Stimulated activated CD4-positive, alpha-beta T cell treated with anti-CD3 and anti-CD28 coated beads, Interleukin-4, amount 100 ng/mL, for 4 hours (primary cell): ENCODE measurements at regions not wholly inside any gene's neighbourhood (a gene's known extent, or its start where the extent isn't known, plus 50 kb on each side); places are given as distances from the start of the nearest gene placed in this dataset.

ENCODE experiments used
- DNase-seq, 2 experiments: peaks; one replicate each; pipeline ENCODE4 v3.0.0-alpha.2; 2020

DNA sequence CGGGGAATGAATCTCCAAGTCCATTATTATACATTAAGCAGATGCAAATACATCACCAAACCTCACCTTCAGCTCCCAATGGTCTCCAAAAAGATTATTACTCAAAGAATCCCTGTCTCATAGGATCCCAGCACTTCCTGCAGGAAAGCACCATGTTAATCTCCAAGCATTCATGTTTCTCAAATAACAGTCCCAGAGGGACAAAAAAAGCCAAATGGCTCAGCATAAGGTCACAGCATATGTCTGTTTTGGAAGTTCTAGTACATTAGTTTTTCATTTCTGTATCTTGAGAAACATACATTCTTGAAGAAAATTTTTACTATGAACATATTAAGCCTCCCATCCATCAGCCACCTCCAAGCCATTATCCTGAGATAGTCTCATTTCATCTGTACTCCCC, 103.3 kb downstream of the METTL4 start:
- no peak for DNase-seq

DNA sequence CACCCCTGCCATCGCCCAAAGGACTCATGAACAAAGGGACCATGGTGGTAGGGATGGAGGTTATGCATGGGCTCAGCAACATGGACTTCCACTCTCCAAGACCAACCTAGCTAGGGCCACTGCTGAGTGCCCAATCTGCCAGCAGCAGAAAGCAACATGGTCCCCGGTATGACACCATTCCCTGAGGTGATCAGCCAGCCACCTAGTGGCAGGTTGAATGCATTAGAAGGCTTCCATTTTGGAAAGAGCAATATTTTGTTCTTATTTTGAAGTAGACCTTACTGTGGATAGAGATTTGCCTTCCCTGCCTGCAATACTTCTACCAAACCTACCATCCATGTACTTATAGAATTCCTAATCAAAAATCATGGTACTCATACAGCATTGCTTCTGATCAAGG, 99.8 kb downstream of the METTL4 start:
- no peak for DNase-seq

DNA sequence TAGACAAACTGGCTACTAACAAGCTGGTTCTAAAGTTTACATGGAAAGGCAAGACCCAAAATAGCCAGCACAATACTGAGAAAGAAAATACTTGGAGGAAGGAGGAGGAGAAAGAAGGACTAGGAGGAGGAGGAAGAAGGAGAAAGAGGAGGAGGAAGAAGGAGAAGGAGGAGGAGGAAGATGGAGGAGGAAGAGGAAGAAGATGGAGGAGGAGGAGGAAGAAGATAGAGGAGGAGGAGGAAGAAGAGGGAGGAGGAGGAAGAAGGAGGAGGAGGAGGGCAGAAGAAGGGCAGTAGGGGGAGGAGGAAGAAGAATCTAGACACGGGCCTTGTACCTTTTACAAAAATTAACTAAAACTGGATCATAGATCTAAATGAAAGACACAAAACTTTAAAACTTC, 92.6 kb downstream of the METTL4 start:
- DNase-seq: no peak

DNA sequence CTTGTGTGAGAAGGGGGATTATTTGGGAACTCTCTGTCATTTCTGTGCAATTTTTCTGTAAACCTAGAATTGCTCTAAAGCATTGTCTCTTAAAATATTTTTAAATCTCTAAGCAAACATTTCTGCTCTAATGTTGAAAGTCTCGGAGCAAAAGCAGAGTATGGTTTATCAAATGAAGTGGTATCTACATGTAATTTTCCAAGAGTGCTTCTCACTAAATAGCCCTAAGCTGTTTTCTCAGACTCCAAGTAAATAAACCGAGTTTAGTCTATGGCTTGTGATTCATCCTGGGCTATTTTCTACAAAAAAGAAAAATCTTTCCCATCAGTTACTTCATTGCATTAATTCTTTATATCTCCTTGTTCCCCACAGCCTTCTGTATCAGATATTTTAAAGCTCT, 90.8 kb downstream of the METTL4 start:
- no peak for DNase-seq

DNA sequence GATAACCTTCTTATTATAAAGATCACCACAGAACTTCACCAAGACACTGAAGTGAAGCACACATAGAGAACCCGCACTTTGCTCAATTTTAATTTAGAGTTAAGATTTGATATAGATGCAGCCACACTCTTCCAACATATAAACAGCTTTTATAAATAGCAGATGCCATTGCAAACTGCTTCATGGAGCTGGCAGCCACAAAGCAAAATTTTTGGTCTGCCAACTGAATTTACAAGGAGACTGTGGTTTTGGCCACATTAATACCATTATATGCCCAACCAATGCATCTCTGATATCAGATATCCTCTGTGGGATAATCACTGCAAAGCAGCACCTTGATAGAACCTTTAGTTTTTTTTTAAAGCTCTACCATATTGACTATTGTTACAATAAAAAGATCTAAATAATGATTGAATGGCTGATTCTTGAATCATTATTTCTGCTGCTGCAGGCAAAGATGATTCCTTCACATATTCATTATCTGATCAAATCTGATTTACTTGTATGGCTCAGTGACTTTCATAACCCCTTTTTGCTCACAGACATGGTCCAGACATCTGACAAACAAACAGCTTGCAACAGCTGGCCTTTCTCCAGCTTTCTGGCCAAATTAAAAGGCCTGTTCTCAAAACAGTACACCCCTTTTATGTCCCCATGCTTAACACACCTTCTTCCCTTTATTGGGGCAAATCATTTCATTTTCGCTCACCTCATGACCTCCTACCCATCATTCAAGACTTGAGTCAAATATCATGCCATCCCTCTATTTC, 88.4 kb downstream of the METTL4 start:
- no peak for DNase-seq

DNA sequence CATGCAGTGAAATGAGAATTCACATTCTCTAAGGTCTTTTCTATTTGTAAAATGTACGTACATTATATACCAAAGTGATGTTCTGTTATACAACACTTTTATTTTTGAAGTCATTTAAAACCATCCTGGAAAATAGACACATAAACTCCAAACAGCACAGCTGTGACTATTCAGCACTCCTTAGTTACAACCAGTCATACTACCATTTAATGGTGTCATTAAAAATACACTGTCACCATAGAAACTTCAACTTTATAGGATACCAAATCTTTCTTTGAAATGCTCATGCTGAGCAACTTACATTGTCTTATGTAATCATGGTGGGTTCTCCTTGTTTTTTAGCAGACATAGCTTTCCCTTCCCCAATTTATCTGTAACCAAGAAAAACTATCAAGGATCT, 85.3 kb downstream of the METTL4 start:
- no peak for DNase-seq

DNA sequence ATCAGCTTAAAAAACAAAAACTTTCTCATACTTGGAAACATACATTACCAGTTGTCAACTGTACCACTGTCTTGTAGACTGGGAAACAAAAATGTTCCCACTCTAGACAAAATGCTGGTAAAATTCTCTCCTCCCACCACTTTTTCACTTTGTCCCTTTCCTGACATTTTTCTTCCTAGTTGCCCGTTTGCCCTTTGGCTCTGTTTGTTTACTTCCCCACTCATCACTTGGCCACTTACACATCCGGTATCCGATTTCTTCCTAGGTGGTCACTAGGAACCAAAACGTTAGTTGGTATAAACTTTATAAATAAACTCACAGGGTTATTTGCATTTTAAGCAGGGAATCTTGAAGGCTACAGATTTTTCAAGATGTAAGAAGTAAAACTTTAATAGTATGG, 84.9 kb downstream of the METTL4 start:
- DNase-seq: no peak
